ENCODE measurements at regions not wholly inside any gene's neighbourhood (a gene's known extent, or its start where the extent isn't known, plus 50 kb on each side); places are given as distances from the start of the nearest gene placed in this dataset.

GRCh38 chr13:79081942-79082341 is 324.1 kb downstream of the RBM26 start:
- DNase-seq = no peak

DNA sequence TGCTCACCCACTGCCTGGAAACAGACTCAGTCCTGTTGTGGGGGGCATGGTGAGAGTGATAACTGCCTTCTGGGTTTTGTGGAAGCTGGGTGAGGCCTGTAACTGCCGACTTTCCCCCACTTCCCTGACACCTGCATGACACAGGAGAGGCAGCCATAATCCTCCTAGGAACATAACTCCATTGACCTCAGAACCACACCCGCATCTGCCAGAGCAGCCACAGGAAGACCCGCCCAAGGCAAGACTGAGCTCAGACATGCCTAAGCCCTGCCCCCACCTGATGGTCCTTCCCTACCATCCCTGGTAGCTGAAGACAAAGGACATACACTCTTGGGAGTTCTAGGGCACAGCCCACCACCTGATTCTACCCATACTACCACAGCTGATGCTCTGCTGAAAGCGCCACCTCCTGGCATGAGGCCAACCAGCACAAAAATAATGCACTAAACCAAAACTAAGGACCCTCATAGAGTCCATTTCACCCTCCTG is 326.7 kb downstream of the RBM26 start:
- DNase-seq = no peak

DNA sequence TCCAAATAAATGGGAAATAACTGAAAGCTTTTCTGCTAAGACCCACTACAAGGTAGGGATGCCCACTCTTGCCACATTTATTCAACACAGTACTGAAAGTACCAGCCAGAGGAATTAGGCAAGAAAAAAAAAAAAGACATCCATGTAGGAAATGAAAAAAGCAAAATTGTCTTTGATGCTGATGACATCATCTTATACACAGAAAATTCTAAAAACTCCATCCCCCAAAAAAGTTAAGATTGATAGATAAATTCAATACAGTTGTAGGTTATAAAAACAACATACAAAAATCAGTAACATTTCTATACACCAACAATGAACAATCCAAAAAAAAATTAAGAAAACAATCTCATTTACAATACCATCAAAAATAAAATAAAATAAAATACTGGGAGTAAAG is 330.4 kb downstream of the RBM26 start:
- no peak for DNase-seq

DNA sequence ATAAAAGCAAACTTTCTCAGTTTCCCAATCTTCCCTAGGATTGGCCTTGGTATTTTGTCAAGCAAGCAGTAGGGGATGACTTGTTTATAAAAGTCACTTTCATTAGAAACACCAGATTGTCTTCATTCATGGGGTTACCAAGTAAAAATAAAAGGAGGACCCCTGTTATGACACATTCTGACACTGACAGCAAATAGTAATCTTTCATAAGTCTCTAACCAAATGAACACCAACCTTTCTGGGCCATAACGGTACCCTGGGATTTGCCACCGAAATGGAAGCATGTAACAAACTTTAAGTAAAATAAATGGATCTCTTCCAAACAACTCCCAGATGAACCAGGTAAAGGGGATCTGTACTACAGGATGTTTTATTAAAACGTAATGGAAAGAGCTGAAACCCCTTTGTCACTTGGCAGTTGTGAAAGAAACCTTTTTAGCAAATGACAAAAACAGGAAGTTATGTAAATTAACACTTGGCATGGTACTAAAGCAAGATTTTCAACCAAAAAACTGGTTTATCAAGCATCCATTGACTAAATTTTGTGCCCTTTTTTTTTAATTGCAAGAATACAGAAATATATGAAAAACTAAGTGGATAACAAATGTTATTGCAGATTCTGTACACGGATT is 335.6 kb downstream of the RBM26 start:
- DNase-seq = no peak

DNA sequence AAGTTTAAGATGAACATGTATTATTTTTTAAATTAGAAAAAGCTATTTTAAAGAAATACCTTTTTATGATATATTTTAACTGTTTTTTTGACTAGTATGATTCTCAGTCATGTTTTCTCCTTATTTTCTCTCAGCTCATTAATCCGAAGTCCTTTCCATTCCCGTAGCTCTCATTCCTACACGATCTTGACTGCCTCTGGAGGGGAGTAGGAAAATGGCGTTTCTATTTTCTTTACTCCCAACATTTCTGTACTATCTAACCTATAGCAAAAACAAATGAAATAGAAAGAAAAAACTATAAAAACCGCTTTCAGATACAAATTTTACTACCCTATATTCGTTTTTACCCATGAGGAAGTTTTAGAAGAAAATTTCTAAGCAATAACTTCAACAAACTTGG is 343.8 kb downstream of the RBM26 start:
- no peak for DNase-seq

DNA sequence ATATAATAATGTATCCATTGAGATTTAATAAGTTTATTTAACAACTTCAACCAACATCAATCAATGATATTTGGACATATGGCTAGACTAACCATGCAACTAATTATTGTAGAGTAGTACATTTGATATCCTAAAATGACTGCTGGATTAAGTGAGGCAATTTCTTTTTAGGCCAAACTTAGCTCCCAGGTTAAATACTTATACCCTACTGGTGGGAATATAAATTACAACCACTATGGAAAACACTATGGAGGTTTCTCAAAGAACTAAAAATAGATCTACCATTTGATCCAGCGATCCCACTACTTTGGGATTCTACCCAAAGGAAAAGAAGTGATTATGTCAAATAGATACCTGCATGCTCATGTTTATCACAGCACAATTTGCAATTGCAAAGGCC is 345.8 kb downstream of the RBM26 start:
- no peak for DNase-seq

GRCh38 chr13:79056706-79057105 is 349.3 kb downstream of the RBM26 start:
- DNase-seq = no peak

- DNase-seq = no peak
Measured at GRCh38 chr13:79051472-79051871, 354.6 kb downstream of the RBM26 start.

GRCh38 chr13:79044415-79044814 is 361.6 kb downstream of the RBM26 start:
- DNase-seq = no peak

DNA sequence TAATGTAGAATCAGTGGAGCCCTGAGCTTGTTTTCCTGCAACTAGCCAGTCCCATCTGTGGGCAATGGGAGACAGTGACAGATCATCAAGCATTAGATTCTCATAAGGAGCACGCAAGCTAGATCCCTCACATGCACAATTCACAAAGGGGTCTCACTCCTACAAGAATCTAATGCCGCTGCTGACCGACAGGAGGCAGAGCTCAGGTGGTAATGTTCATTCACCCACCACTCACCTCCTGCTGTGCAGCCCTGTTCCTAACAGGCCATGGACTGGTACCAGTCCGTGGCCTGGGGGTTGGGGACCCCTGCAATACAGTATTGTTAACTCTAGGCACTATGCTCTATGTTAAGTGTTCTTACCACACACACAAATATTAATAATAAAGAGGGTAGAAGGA is 362.8 kb downstream of the RBM26 start:
- no peak for DNase-seq

DNA sequence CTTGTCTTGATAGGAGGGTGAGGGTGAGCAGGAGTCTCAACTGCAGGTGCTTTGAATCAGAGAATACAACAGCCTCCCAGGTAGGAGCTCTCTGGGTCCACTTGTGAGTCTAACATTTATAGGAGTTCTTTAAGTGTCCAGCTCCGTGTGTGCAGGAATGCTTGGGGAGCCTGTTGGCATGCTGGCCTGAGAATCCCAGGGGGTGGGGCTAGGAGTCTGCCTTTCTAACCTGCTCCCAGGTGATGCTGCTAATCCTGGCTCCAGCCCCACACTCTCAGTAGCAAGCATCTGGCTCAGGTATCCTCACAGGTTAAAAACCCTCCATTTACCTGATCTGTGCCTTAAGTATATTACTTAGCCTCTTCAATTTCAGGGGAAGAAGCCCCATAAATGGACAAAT is 368.9 kb downstream of the RBM26 start:
- no peak for DNase-seq

- DNase-seq = no peak
Measured at GRCh38 chr13:79034341-79034740, 371.7 kb downstream of the RBM26 start.

GRCh38 chr13:79030513-79030912 is 371.6 kb upstream of the OBI1 start:
- DNase-seq = no peak

DNA sequence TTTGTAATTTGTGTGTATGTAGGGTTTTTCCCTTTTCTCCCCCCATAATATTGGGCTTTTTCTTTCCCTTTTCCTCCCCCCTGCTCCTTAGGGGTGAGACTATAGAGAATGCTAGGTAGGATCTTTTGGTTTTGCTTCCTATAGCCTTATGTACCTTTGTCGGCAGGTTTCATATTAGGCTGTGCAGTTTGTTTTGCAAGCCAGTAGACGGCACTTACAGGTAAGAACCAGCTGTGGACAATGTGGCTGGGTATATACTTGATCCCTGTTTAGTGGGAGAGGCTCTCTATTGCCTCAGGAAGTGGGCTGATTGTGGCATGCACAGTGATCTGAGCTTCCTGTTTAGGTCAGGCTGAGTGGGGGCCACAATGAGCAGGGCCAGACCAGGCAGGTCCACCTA is 359.2 kb upstream of the OBI1 start:
- no peak for DNase-seq

GRCh38 chr13:79011179-79011578 is 352.2 kb upstream of the OBI1 start:
- no peak for DNase-seq

DNA sequence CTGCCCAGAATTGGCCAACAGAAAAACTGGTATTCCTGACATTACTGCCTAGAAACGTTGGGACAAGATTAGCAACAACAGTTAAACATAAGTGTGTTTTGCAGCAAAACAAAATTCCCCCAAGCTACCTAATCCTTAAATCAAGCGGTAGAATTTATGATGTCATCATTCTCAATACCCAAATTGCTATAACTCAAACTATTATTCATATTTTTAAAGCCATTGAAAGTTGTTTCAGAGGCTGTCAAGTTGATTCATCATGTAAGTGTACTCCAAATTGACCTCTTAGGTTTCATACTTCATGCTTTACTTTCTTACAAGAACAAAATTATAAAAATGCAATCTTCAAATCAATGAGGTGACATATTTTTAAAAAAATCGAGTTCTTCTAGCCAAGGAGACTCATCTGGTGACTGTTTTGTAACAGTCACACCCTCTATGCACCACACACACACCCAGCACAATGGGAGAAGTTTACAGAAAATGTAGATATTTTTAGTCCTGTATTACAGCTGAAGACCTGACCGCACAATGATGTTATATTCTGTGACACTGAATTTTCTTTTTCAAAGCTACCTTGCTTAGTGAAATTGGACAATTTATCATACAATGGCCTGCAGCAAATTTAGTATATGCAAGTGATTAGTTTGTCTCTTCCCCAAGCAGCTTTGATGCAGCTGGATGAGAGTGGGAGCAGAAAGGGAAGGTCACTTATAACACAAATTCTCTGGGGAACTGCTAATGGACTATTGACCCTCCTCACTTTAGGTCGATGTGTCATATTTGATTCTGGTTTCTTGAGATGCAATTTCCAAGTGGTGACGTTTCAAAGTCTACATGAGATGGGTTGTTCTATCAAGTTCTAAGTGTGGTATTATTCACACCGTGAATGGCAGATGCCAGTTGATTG is 345.3 kb upstream of the OBI1 start:
- DNase-seq = no peak

GRCh38 chr13:78999494-78999893 is 340.5 kb upstream of the OBI1 start:
- DNase-seq = no peak

- DNase-seq = no peak
Measured at GRCh38 chr13:78998630-78999315, 339.8 kb upstream of the OBI1 start.

GRCh38 chr13:78997902-78998629 is 339.1 kb upstream of the OBI1 start:
- no peak for DNase-seq

- no peak for DNase-seq
Measured at GRCh38 chr13:78993792-78994191, 334.8 kb upstream of the OBI1 start.

DNA sequence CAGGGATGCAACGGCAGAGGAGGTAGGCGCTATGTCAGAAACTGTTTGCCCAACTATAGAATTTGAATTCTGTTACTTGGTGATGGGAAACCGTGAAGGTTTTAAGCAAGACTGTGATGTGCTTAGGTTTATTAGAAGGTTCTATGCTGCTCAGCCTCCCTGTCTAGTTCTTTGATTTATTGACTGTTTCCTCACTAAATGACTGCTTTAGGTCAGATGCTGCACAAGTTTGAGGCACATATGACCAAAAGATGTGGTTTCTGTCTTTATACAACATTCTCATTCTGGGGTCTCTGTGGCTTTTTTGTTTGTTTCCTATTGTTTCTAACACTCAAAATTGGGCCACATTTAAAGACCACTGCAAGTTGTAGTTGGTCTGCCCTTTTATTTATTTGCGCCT is 323.0 kb upstream of the OBI1 start:
- DNase-seq = no peak

GRCh38 chr13:78979349-78979748 is 320.4 kb upstream of the OBI1 start:
- no peak for DNase-seq

Data from central memory CD4-positive, alpha-beta T cell (primary cell).